Ammon's horn (tissue), 1 donor: ENCODE measurements at regions not wholly inside any gene's neighbourhood (a gene's known extent, or its start where the extent isn't known, plus 50 kb on each side); places are given as distances from the start of the nearest gene placed in this dataset.

Experiments used
- DNase-seq: peaks from one replicate; pipeline ENCODE4 v3.0.0-alpha.2; 2016; ENCODE audit warnings: low spot score

DNA sequence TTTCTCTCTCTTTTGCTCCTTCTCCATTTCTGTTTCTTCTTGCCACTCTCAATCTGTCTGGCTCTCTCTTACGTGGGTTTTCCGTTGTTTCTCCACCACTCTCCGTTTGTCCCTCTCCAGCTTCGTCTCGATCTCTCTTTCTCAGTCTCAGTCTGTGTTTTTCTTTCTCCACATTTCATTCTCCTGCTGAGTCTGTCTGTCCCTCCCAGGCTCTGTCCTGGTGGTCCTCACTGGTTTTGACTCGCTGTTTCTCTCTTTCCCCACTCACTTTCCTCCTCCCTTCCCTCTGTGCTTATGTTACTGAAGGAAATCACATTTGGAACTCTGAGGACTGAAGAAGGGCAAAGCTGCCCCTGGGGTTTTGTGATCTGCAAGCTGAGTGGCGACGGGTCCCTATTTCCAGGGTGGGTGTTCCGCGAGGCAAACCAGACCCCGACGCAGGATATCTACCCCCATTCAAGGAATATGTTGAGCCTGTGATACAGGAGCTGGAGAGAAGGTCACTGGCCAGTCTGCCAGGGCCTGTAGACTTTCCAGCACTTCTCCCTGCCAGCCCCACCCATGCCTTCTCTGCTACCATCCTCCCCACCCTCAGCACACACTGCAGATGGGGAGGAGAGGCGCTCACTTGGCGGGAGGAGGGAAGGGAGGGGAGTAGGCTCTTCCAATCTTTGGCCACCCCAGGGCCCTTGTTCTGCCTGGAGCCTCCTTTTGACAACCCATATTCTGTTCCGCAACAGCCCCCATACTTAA lies 102.7 kb upstream of the MAP1LC3B2 start:
- DNase-seq, result no peak

DNA sequence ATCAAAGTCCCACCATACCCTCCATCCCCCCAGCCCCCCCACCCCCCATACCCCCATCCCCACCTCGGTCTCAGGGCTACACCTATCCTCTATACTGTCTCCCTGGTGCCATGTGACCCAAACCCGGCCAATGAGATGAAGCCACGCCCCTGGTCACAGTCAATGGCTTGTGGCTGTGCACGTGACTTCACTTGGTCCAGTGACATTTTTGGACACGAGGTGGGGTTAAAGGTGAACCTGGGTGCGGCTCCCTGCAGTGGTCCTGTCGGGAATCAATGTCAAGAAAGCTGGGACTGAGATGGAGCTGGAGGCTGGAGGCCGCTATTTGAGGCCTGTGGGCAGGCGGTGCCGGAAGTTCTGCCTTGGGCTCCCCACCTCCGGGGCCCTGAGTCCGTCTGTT lies 100.7 kb upstream of the MAP1LC3B2 start:
- no peak for DNase-seq

GRCh38 chr12:116459011-116459875 lies 99.9 kb upstream of the MAP1LC3B2 start:
- no peak for DNase-seq

- DNase-seq, result no peak
Observed at GRCh38 chr12:116459916-116460663, 99.1 kb upstream of the MAP1LC3B2 start.

- no peak for DNase-seq
Observed at GRCh38 chr12:116461060-116461459, 98.1 kb upstream of the MAP1LC3B2 start.

DNA sequence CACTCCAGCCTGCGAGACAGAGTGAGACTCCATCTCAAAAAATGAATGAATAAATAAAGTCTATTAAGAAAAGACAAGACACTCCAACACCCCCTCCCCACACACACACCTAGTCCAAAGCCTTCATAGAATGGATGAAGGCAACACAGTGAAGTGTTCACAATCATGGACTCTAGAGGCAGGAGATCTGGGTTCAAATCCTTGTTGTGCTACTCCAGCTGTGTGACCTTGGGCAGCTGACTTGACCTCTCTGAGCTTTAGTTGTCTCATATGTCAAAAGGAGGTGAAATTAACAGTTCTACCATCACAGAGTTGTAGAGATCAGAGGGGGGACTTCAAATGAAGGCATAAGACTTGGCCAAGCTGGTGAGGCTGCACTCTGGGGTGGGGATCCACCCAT lies 95.8 kb upstream of the MAP1LC3B2 start:
- DNase-seq, result no peak

DNA sequence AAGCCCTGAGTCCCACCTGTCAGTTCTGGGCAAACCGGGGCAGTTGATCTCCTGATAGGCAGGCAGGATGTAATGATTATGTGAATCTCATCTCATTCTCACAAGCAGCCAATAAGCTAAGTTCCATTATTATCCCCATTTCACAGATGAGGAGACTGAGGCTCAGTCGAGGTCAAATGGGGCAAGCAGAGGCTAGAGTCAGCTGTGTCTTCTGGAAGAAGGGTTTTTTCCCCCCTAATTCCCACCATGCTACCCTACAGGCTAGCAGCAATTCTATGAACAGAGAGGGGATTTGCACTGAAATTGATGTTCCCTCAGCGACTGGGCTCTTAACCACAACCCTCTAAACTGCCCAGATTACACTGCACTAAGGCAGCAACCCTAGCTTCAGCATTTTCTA lies 93.8 kb upstream of the MAP1LC3B2 start:
- no peak for DNase-seq

- no peak for DNase-seq
Observed at GRCh38 chr12:116465856-116466255, 93.3 kb upstream of the MAP1LC3B2 start.

DNA sequence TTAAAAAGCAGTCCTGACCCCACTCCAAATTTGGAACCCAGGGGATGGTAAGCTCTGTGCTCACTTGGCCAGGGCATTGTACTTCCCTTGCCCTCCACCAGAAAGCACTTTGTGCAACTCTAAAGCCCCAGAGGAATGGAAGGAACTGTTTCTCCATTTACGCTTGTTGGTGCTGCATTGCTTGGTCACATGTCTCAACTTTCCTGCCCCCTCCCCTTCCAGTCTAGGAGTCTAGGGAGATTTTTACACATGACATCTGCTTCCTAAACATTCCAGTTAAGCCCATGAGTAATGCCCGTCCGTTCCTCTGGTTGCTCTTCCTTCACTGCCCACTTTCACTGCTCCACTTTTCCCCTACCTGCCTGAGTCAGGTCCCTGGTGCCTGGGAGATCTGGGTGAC lies 92.6 kb upstream of the MAP1LC3B2 start:
- no peak for DNase-seq

- DNase-seq, result no peak
Observed at GRCh38 chr12:116469344-116469743, 89.8 kb upstream of the MAP1LC3B2 start.

GRCh38 chr12:116471544-116471943 lies 87.6 kb upstream of the MAP1LC3B2 start:
- no peak for DNase-seq

DNA sequence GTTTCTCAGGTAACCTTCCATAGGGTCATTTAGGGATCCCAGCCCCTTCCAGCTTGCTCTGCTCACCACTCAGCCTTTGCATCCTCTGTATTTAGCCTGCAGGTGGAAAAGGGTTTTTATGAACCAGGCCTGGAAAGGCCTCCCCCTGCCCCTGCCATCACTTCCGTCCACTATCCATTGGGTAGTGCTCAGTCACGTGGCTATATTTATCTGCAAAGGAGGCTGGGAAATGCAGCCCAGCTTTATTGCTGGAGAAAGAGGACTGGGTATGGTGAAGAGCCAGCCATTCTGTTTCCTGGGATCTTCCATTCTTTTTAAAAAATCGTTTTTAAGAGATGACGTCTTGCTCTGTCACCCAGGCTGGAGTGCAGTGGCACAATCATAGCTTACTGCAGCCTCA lies 87.0 kb upstream of the MAP1LC3B2 start:
- no peak for DNase-seq

- DNase-seq, result no peak
Observed at GRCh38 chr12:116473416-116473815, 85.8 kb upstream of the MAP1LC3B2 start.

DNA sequence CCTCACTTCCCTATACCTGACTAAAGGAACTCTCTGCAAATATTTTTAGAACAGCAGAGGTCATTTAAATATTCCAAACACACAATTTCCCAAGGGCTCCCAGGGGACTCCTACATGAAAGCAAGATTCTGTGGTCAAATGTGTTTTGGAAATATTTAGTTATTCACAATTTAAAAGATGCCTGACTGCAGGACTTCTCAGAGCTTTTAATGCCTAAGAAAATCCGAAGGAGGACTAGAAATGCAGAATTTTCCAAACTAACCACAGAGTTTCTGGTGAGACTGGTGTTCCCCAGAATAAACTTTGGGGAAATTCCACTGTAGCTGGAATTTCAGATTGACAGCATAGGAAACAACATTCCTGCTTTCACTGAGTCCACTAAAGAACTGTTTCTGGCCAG lies 84.8 kb upstream of the MAP1LC3B2 start:
- DNase-seq, result no peak

DNA sequence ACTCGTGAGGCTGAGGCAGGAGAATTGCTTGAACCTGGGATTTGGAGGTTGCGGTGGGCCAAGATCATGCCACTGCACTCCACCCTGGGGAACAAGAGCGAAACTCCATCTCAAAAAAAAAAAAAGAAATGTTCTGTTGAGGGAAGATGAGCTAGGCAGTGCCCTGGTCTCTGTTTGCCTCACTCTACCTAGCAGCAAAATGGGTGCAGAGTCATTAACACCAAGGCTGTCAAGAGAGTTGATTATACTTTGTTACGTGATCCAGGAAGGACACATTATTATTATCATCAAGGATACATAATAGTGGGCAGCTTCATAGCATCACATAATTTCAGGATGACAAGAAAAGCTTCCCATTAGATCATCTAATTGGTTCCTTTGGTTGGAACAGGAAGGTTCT lies 84.3 kb upstream of the MAP1LC3B2 start:
- DNase-seq, result no peak

GRCh38 chr12:116476227-116476822 lies 82.9 kb upstream of the MAP1LC3B2 start:
- DNase-seq, result no peak

DNA sequence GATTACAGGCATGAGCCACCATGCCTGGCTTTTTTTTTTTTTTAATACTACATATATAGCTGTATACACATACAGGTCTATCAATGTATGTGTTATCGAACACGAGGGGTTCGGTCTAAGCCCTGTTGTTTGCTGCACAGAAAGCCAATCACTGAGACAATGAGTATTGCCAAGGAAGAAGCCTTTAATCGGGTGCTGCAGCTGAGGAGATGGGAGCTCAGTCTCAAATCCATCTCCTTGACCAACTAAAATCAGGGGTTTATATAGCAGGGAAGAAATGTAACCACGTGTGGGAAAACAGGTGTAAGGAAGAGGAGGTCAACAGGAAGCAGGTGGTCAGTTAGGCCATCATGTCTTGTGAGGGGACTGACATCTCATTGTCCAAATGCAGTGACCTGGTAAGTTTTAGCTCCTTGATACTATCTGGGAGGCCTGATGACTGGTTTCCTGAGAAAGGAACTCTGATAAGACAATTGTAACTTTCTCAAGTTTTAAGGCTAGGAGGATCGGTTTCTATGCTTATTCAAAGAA lies 80.9 kb upstream of the MAP1LC3B2 start:
- no peak for DNase-seq

DNA sequence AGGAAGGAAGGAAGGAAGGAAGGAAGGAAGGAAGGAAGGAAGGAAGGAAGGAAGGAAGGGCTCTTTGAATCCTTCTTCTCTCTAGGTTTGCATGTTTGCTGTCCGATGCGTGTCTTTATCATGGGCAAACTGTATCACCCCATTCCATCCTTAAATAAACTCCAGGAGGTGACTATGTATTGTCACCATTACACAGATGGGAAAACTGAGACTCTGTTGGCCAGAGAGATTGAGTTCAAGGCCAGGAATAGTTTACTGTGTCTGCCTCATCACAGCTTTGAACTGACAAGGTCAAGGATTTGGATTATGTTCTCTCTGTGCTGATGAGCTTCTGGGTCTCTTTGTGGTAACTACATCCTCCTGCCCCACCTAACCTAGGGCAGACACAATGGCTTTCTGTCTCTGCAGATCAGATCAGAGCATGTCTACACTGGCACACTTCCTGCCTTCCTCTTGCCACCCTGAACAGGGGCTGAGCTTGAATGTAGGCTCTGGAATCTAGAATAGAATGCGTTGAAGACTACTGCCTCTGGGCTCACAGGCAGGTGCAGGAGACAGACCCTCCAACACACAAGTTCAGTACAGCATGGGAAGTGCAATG lies 78.9 kb upstream of the MAP1LC3B2 start:
- DNase-seq, result no peak

GRCh38 chr12:116481726-116482125 lies 77.5 kb upstream of the MAP1LC3B2 start:
- DNase-seq, result no peak

- no peak for DNase-seq
Observed at GRCh38 chr12:116482179-116482578, 77.0 kb upstream of the MAP1LC3B2 start.

GRCh38 chr12:116482859-116483258 lies 76.3 kb upstream of the MAP1LC3B2 start:
- no peak for DNase-seq
